ENCODE measurements at regions not wholly inside any gene's neighbourhood (a gene's known extent, or its start where the extent isn't known, plus 50 kb on each side); places are given as distances from the start of the nearest gene placed in this dataset.

- TF ChIP-seq EP300 (IDR thresholded peaks at IDR 0.05; ENCODE audit: borderline replicate concordance in 1 of 2, low read depth in 1 of 2, low read length in 1 of 2), result no peak
- TF ChIP-seq CTCF (IDR thresholded peaks at IDR 0.05), result no peak
- TF ChIP-seq RAD21 (IDR thresholded peaks at IDR 0.05; ENCODE audit: low read length), result no peak
- no peak for TF ChIP-seq TEAD4 (IDR thresholded peaks at IDR 0.05; ENCODE audit: borderline replicate concordance, insufficient read depth)
- TF ChIP-seq POLR2AphosphoS5 (IDR thresholded peaks at IDR 0.05; ENCODE audit: low read depth, low read length), result no peak
Observed at GRCh38 chr4:53676402-53676871, 85.2 kb upstream of the LNX1 start.
